SK-N-SH treated with all-trans-retinoic acid at 6 μM for 48 hours (cell line): ENCODE measurements at regions not wholly inside any gene's neighbourhood (a gene's known extent, or its start where the extent isn't known, plus 50 kb on each side); places are given as distances from the start of the nearest gene placed in this dataset.

Experiments used
- ATAC-seq: fragments of 200-7000 bp; cut with Tn5 transposase; 3 replicates; pipeline ENCODE4 v1.9.1; 2020; ENCODE audit warnings: mild to moderate bottlenecking, moderate library complexity
- ARNTL ChIP-seq: fragments of 450-650 bp; formaldehyde crosslinking; IDR thresholded peaks from 2 replicates; pipeline ENCODE4 v1.5.0; 2020; ENCODE audit warnings: low read depth, mild to moderate bottlenecking, moderate library complexity, borderline replicate concordance
- BACH2 ChIP-seq: fragments of 250-450 bp; sonication (Bioruptor Pico); IDR thresholded peaks from 2 replicates; pipeline ENCODE4 v1.9.0; 2021; ENCODE audit warnings: mild to moderate bottlenecking, borderline replicate concordance
- CREB5 ChIP-seq: fragments of 250-450 bp; sonication (Bioruptor Pico); IDR thresholded peaks from 2 replicates; pipeline ENCODE4 v1.5.1; 2020; ENCODE audit warnings: low read depth, mild to moderate bottlenecking, moderate library complexity
- CSDC2 ChIP-seq: fragments of 250-450 bp; sonication (Bioruptor Pico); IDR thresholded peaks from 2 replicates; pipeline ENCODE4 v1.5.0; 2020; ENCODE audit warnings: mild to moderate bottlenecking, moderate library complexity
- CSRNP3 ChIP-seq: fragments of 250-450 bp; sonication (Bioruptor Pico); IDR thresholded peaks from 2 replicates; pipeline ENCODE4 v1.5.1; 2021; ENCODE audit warnings: mild to moderate bottlenecking, moderate library complexity
- ESRRG ChIP-seq: fragments of 250-450 bp; sonication (Bioruptor Pico); IDR thresholded peaks from 2 replicates; pipeline ENCODE4 v1.6.1; 2021; ENCODE audit warnings: mild to moderate bottlenecking
- GLIS3 ChIP-seq: fragments of 250-450 bp; sonication (Bioruptor Pico); IDR thresholded peaks from 2 replicates; pipeline ENCODE4 v1.5.0; 2020; ENCODE audit warnings: mild to moderate bottlenecking, moderate library complexity
- ISL1 ChIP-seq: fragments of 250-450 bp; sonication (Bioruptor Pico); IDR thresholded peaks from 2 replicates; pipeline ENCODE4 v2.1.2; 2022; ENCODE audit warnings: mild to moderate bottlenecking, moderate library complexity
- OSR1 ChIP-seq: fragments of 250-450 bp; sonication (Bioruptor Pico); IDR thresholded peaks from 2 replicates; pipeline ENCODE4 v1.8.0; 2022; ENCODE audit warnings: moderate library complexity, mild to moderate bottlenecking, inconsistent platforms
- PATZ1 ChIP-seq: fragments of 250-450 bp; sonication (Bioruptor Pico); IDR thresholded peaks from 2 replicates; pipeline ENCODE4 v1.8.0; 2020; ENCODE audit warnings: mild to moderate bottlenecking, moderate library complexity, borderline replicate concordance
- POU6F1 ChIP-seq: fragments of 250-450 bp; sonication (Bioruptor Pico); IDR thresholded peaks from 2 replicates; pipeline ENCODE4 v1.8.0; 2021; ENCODE audit warnings: low read depth, mild to moderate bottlenecking, moderate library complexity, borderline replicate concordance
- PPARA ChIP-seq: fragments of 250-450 bp; sonication (Bioruptor Pico); IDR thresholded peaks from 2 replicates; pipeline ENCODE4 v1.5.0; 2020; ENCODE audit warnings: mild to moderate bottlenecking, borderline replicate concordance
- RARB ChIP-seq: fragments of 250-450 bp; sonication (Bioruptor Pico); IDR thresholded peaks from 2 replicates; pipeline ENCODE4 v1.8.0; 2021; ENCODE audit warnings: mild to moderate bottlenecking, moderate library complexity
- SNAI2 ChIP-seq: fragments of 250-450 bp; sonication (Bioruptor Pico); IDR thresholded peaks from 2 replicates; pipeline ENCODE4 v1.5.0; 2020; ENCODE audit warnings: mild to moderate bottlenecking, moderate library complexity
- TCF4 ChIP-seq: fragments of 250-450 bp; sonication (Bioruptor Pico); IDR thresholded peaks from 2 replicates; pipeline ENCODE4 v1.8.0; 2021; ENCODE audit warnings: mild to moderate bottlenecking, moderate library complexity, borderline replicate concordance
- TSHZ2 ChIP-seq: fragments of 250-450 bp; sonication (Bioruptor Pico); IDR thresholded peaks from 2 replicates; pipeline ENCODE4 v1.5.0; 2020; ENCODE audit warnings: mild to moderate bottlenecking, moderate library complexity
- ZC3H10 ChIP-seq: fragments of 250-450 bp; sonication (Bioruptor Pico); IDR thresholded peaks from 2 replicates; pipeline ENCODE4 v1.5.1; 2021; ENCODE audit warnings: mild to moderate bottlenecking, moderate library complexity
- ZFP3 ChIP-seq: fragments of 250-450 bp; sonication (Bioruptor Pico); IDR thresholded peaks from 2 replicates; pipeline ENCODE4 v1.5.0; 2020; ENCODE audit warnings: mild to moderate bottlenecking, moderate library complexity
- ZFP30 ChIP-seq: fragments of 450-650 bp; formaldehyde crosslinking; IDR thresholded peaks from 2 replicates; pipeline ENCODE4 v1.5.0; 2022; ENCODE audit warnings: mild to moderate bottlenecking, moderate library complexity
- ZNF565 ChIP-seq: fragments of 450-650 bp; formaldehyde crosslinking; conservative IDR thresholded peaks from 2 replicates; pipeline ENCODE4 v1.5.0; 2020; ENCODE audit warnings: low read depth, mild to moderate bottlenecking, moderate library complexity
- ZNF70 ChIP-seq: fragments of 450-650 bp; formaldehyde crosslinking; IDR thresholded peaks from 2 replicates; pipeline ENCODE4 v1.5.0; 2020; ENCODE audit warnings: mild to moderate bottlenecking, moderate library complexity
- ZNF8 ChIP-seq: fragments of 450-650 bp; formaldehyde crosslinking; IDR thresholded peaks from 2 replicates; pipeline ENCODE4 v1.5.0; 2020; ENCODE audit warnings: mild to moderate bottlenecking, moderate library complexity

GRCh38 chr4:132662456-132662855 lies 486.6 kb upstream of the PCDH10 start:
- TF ChIP-seq GLIS3 (CRISPR knock-in tag) (no peak), ESRRG (CRISPR knock-in tag) (no peak), ZNF565 (no peak), ZFP3 (no peak), PATZ1 (CRISPR knock-in tag) (no peak), ZNF70 (CRISPR knock-in tag) (no peak), CREB5 (no peak), TSHZ2 (CRISPR knock-in tag) (no peak), ZNF8 (CRISPR knock-in tag) (no peak), PPARA (no peak)
- no peak for ATAC-seq

- no peak for ATAC-seq
- TF ChIP-seq CSRNP3 (CRISPR knock-in tag) (no peak), POU6F1 (CRISPR knock-in tag) (no peak), ZNF8 (CRISPR knock-in tag) (no peak), PPARA (no peak), PATZ1 (CRISPR knock-in tag) (no peak), ARNTL (no peak), ZNF70 (CRISPR knock-in tag) (no peak), SNAI2 (CRISPR knock-in tag) (no peak), RARB (CRISPR knock-in tag) (no peak), CSDC2 (CRISPR knock-in tag) (no peak), ISL1 (CRISPR knock-in tag) (no peak), ZFP30 (no peak), CREB5 (no peak), ZFP3 (no peak), ZC3H10 (no peak), TCF4 (CRISPR knock-in tag) (no peak), BACH2 (CRISPR knock-in tag) (no peak), ZNF565 (no peak), OSR1 (CRISPR knock-in tag) (no peak), ESRRG (CRISPR knock-in tag) (no peak)
Measured at GRCh38 chr4:132669786-132670185, 479.3 kb upstream of the PCDH10 start.
